GM12878 (cell line): ENCODE measurements at regions not wholly inside any gene's neighbourhood (a gene's known extent, or its start where the extent isn't known, plus 50 kb on each side); places are given as distances from the start of the nearest gene placed in this dataset.

Experiments used
- CBX5 ChIP-seq: sonication (generic); IDR thresholded peaks from 2 replicates; pipeline ENCODE4 v1.6.1; 2016; ENCODE audit warnings: low read depth, moderate library complexity, mild to moderate bottlenecking, inconsistent platforms
- CEBPB ChIP-seq, 2 experiments: fragments of 150-350 bp in 1 of 2; IDR thresholded peaks; 2 replicates each; pipeline ENCODE4 v1.6.1; 2012 to 2014; ENCODE audit warnings: low read depth in 2 of 2, low read length in 2 of 2, borderline replicate concordance in 1 of 2, inconsistent platforms in 1 of 2
- DPF2 ChIP-seq: fragments of 450-650 bp; IDR thresholded peaks from 2 replicates; pipeline ENCODE4 v1.6.1; 2017; ENCODE audit warnings: mild to moderate bottlenecking
- EP300 ChIP-seq, 2 experiments: fragments of 150-350 bp in 1 of 2; IDR thresholded peaks; 2 replicates each; pipeline ENCODE4 v1.6.1; 2011 to 2012; ENCODE audit warnings: low read depth in 2 of 2, low read length in 2 of 2, borderline replicate concordance in 1 of 2, improper control_type of control experiment in 1 of 2, inconsistent platforms in 1 of 2; ENCODE audit not compliant: control insufficient read depth in 1 of 2
- HDAC2 ChIP-seq: fragments of 200-600 bp; sonication (generic); IDR thresholded peaks from 2 replicates; pipeline ENCODE4 v1.6.1; 2017
- HDGF ChIP-seq: fragments of 450-650 bp; IDR thresholded peaks from 2 replicates; pipeline ENCODE4 v1.6.1; 2016; ENCODE audit warnings: antibody characterized with exemption
- JUND ChIP-seq: IDR thresholded peaks from 2 replicates; pipeline ENCODE4 v1.6.1; 2012; ENCODE audit warnings: low read depth, mild to moderate bottlenecking, low read length, improper control_type of control experiment, moderate library complexity
- NR2C2 ChIP-seq: IDR thresholded peaks from 2 replicates; pipeline ENCODE4 v1.6.1; 2011; ENCODE audit warnings: borderline replicate concordance, low read depth; ENCODE audit not compliant: control insufficient read depth, insufficient read length
- POU2F2 ChIP-seq: IDR thresholded peaks from 3 replicates; pipeline ENCODE4 v1.6.1; 2011; ENCODE audit warnings: low read depth, mild to moderate bottlenecking, low read length, borderline replicate concordance
- SMC3 ChIP-seq: IDR thresholded peaks from 2 replicates; pipeline ENCODE4 v1.6.1; 2011; ENCODE audit warnings: low read length, improper control_type of control experiment, borderline replicate concordance
- ZNF24 ChIP-seq: fragments of 450-650 bp; IDR thresholded peaks from 2 replicates; pipeline ENCODE4 v1.6.1; 2017; ENCODE audit warnings: antibody characterized with exemption, mild to moderate bottlenecking
- TF ChIP-seq, protein P1 (sequence below), 3 experiments: IDR thresholded peaks in 2 of 3; conservative IDR thresholded peaks in 1 of 3; 2 replicates each; pipeline ENCODE4 v1.5.1; 2011; ENCODE audit warnings: low read depth in 3 of 3, low read length in 3 of 3, mild to moderate bottlenecking in 3 of 3, control low read depth in 2 of 3, moderate library complexity in 2 of 3, inconsistent platforms in 1 of 3, mixed read lengths in 1 of 3; ENCODE audit not compliant: control insufficient read depth in 2 of 3, insufficient read depth in 1 of 3; ENCODE audit errors: extremely low read depth in 1 of 3
- TF ChIP-seq, protein P2 (sequence below): IDR thresholded peaks from 2 replicates; pipeline ENCODE4 v1.6.1; 2012; ENCODE audit warnings: mild to moderate bottlenecking, low read depth, low read length

DNA sequence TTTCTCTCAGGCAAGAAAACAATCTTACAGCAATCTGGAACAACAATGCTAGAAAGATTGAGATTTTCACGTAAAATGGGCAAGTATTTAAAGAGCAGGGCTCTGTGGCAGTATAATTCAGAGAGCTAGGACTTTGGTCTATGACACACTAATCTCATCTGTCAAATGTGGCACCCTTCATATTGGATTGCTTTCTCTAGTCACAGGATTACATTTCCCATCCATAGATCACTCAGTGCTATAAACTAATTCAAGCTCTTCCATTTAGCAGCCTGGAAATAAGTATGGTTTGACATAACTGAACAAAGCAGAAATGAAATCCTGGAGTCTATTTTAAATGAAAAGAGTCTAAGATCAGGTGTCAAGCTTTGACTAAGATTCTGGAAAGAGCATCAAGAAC lies 263.1 kb upstream of the TMPRSS15 start:
- TF ChIP-seq POU2F2 (no peak), CEBPB (IDR thresholded peaks at IDR 0.05; ENCODE audit: borderline replicate concordance in 1 of 2, low read depth in 2 of 2, low read length in 2 of 2) (no peak), SMC3 (no peak), EP300 (IDR thresholded peaks at IDR 0.05; ENCODE audit: borderline replicate concordance in 1 of 2, control insufficient read depth in 1 of 2, low read depth in 2 of 2, low read length in 2 of 2) (no peak), CBX5 (no peak), DPF2 (no peak), HDAC2 (no peak), JUND (no peak), NR2C2 (no peak), ZNF24 (no peak), HDGF (no peak)
- TF ChIP-seq, protein P1, sequence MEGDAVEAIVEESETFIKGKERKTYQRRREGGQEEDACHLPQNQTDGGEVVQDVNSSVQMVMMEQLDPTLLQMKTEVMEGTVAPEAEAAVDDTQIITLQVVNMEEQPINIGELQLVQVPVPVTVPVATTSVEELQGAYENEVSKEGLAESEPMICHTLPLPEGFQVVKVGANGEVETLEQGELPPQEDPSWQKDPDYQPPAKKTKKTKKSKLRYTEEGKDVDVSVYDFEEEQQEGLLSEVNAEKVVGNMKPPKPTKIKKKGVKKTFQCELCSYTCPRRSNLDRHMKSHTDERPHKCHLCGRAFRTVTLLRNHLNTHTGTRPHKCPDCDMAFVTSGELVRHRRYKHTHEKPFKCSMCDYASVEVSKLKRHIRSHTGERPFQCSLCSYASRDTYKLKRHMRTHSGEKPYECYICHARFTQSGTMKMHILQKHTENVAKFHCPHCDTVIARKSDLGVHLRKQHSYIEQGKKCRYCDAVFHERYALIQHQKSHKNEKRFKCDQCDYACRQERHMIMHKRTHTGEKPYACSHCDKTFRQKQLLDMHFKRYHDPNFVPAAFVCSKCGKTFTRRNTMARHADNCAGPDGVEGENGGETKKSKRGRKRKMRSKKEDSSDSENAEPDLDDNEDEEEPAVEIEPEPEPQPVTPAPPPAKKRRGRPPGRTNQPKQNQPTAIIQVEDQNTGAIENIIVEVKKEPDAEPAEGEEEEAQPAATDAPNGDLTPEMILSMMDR (IDR thresholded peaks at IDR 0.05 in 2 of 3, conservative IDR thresholded peaks at IDR 0.05 in 1 of 3; ENCODE audit: control insufficient read depth in 2 of 3, extremely low read depth in 1 of 3, insufficient read depth in 1 of 3, low read depth in 3 of 3, low read length in 3 of 3): no peak
- TF ChIP-seq, protein P2, sequence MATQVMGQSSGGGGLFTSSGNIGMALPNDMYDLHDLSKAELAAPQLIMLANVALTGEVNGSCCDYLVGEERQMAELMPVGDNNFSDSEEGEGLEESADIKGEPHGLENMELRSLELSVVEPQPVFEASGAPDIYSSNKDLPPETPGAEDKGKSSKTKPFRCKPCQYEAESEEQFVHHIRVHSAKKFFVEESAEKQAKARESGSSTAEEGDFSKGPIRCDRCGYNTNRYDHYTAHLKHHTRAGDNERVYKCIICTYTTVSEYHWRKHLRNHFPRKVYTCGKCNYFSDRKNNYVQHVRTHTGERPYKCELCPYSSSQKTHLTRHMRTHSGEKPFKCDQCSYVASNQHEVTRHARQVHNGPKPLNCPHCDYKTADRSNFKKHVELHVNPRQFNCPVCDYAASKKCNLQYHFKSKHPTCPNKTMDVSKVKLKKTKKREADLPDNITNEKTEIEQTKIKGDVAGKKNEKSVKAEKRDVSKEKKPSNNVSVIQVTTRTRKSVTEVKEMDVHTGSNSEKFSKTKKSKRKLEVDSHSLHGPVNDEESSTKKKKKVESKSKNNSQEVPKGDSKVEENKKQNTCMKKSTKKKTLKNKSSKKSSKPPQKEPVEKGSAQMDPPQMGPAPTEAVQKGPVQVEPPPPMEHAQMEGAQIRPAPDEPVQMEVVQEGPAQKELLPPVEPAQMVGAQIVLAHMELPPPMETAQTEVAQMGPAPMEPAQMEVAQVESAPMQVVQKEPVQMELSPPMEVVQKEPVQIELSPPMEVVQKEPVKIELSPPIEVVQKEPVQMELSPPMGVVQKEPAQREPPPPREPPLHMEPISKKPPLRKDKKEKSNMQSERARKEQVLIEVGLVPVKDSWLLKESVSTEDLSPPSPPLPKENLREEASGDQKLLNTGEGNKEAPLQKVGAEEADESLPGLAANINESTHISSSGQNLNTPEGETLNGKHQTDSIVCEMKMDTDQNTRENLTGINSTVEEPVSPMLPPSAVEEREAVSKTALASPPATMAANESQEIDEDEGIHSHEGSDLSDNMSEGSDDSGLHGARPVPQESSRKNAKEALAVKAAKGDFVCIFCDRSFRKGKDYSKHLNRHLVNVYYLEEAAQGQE: no peak
